ENCODE measurements at regions not wholly inside any gene's neighbourhood (a gene's known extent, or its start where the extent isn't known, plus 50 kb on each side); places are given as distances from the start of the nearest gene placed in this dataset.

DNA sequence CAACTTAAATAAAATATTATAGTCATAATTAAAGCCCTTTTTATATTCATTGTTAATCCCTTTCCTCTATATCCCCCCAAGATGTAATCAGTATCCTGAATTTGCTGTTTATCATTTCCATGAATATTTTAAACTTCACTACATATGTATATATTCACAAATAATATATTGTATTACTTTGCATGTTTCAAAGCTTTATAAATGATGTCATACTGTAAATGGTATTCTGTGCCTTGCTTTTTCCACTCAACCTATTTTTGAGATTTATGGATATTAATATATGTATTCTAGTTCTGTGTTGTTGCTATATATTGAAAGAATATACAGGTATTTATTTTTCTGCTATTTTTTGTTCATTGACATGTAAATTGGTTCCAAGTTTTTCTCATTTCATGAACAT lies 173.1 kb downstream of the CCDC71L start:
- Mint-ChIP-seq H3K27me3 (ENCODE audit: low read depth in 3 of 3) (peaks cover 0 to 2% (median 0%) of the 10 kb centered on the region in 3 donors), H3K36me3 (no peaks in the 10 kb centered on the region), H3K27ac (no peak overlapping the region), H3K4me3 (no peak overlapping the region), H3K4me1 (peaks cover 12% of the 10 kb centered on the region), H3K9me3 (peaks cover 0 to 13% (median 4%) of the 10 kb centered on the region in 7 donors)
- no peak overlapping the region for H3K4me2 ChIP-seq (replicated peaks; ENCODE audit: extremely low read depth, low read length, poor library complexity, severe bottlenecking)
- H3K27me3 ChIP-seq (ENCODE audit: control insufficient read depth in 2 of 2, insufficient read depth in 2 of 2, low read length in 2 of 2), result no peaks in the 10 kb centered on the region
- H4K20me1 ChIP-seq (ENCODE audit: insufficient read depth, low read length), result no peaks in the 10 kb centered on the region
- peaks cover 0 to 4% of the 10 kb centered on the region in 2 donors for H3K4me1 ChIP-seq (ENCODE audit: control insufficient read depth in 1 of 2, insufficient read depth in 2 of 2, low read length in 2 of 2)
- H3K9ac ChIP-seq (ENCODE audit: insufficient read depth, low read length, poor library complexity, severe bottlenecking), result no peak overlapping the region
- H3K79me2 ChIP-seq (ENCODE audit: insufficient read depth, low read length), result no peaks in the 10 kb centered on the region
- no peak overlapping the region for H3K27ac ChIP-seq (ENCODE audit: low read depth in 1 of 2, low read length in 2 of 2)
- intact Hi-C loops (cut with micrococcal nuclease), result no loop called here
- TF ChIP-seq, protein P1, sequence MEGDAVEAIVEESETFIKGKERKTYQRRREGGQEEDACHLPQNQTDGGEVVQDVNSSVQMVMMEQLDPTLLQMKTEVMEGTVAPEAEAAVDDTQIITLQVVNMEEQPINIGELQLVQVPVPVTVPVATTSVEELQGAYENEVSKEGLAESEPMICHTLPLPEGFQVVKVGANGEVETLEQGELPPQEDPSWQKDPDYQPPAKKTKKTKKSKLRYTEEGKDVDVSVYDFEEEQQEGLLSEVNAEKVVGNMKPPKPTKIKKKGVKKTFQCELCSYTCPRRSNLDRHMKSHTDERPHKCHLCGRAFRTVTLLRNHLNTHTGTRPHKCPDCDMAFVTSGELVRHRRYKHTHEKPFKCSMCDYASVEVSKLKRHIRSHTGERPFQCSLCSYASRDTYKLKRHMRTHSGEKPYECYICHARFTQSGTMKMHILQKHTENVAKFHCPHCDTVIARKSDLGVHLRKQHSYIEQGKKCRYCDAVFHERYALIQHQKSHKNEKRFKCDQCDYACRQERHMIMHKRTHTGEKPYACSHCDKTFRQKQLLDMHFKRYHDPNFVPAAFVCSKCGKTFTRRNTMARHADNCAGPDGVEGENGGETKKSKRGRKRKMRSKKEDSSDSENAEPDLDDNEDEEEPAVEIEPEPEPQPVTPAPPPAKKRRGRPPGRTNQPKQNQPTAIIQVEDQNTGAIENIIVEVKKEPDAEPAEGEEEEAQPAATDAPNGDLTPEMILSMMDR (IDR thresholded peaks at IDR 0.05), result no peak
- H3K9me3 ChIP-seq (replicated peaks in 1 of 2; ENCODE audit: control insufficient read depth in 1 of 2, insufficient read depth in 1 of 2, low read length in 2 of 2), result peaks cover 6 to 9% of the 10 kb centered on the region in 2 donors
- no peaks in the 10 kb centered on the region for H3K36me3 ChIP-seq (replicated peaks in 1 of 2; ENCODE audit: control insufficient read depth in 1 of 2, insufficient read depth in 2 of 2, low read length in 2 of 2)
- no peak for DNase-seq
- H2AFZ ChIP-seq (ENCODE audit: insufficient read depth, low read depth, low read length, poor library complexity, severe bottlenecking), result no peak overlapping the region
- no peak overlapping the region for H3K4me3 ChIP-seq (replicated peaks in 1 of 3; ENCODE audit: low read depth in 2 of 3, low read length in 3 of 3)

DNA sequence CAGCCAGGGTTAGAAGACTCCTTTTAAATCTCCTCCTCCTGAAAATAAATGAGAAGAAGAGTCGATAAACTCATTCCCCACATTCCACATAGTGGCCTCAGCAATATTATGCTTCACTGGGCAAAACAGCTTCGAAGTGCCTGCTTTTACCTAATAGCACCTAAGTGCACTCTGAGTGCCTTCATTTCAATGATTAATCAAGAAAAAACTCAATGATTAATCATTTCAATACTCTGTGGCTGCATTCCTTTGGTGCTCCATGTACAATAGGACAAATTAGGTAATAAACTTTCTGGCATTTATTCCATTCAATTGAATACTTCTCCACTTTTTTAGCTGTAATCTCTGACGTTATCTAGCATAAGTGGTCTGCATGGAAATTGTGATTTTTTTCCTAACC lies 174.6 kb downstream of the CCDC71L start:
- no peak overlapping the region for H3K4me3 ChIP-seq (replicated peaks in 1 of 3; ENCODE audit: low read depth in 2 of 3, low read length in 3 of 3)
- peaks cover 0 to 2% of the 10 kb centered on the region in 2 donors for H3K4me1 ChIP-seq (ENCODE audit: control insufficient read depth in 1 of 2, insufficient read depth in 2 of 2, low read length in 2 of 2)
- intact Hi-C loops (cut with micrococcal nuclease), result no loop called here
- H3K36me3 ChIP-seq (replicated peaks in 1 of 2; ENCODE audit: control insufficient read depth in 1 of 2, insufficient read depth in 2 of 2, low read length in 2 of 2), result no peaks in the 10 kb centered on the region
- H3K9ac ChIP-seq (ENCODE audit: insufficient read depth, low read length, poor library complexity, severe bottlenecking), result no peak overlapping the region
- peaks cover 0 to 14% (median 4%) of the 10 kb centered on the region in 7 donors for H3K9me3 Mint-ChIP-seq
- H2AFZ ChIP-seq (ENCODE audit: insufficient read depth, low read depth, low read length, poor library complexity, severe bottlenecking), result no peak overlapping the region
- 100% methylated on average over 2 of the region's 3 CpGs for WGBS (ENCODE audit: insufficient coverage)
- H3K9me3 ChIP-seq (replicated peaks in 1 of 2; ENCODE audit: control insufficient read depth in 1 of 2, insufficient read depth in 1 of 2, low read length in 2 of 2), result peaks cover 6 to 9% of the 10 kb centered on the region in 2 donors
- H3K4me3 Mint-ChIP-seq, result no peak overlapping the region
- H3K4me2 ChIP-seq (replicated peaks; ENCODE audit: extremely low read depth, low read length, poor library complexity, severe bottlenecking), result no peak overlapping the region
- DNase-seq, result no peak
- no peaks in the 10 kb centered on the region for H3K36me3 Mint-ChIP-seq
- no peaks in the 10 kb centered on the region for H3K79me2 ChIP-seq (ENCODE audit: insufficient read depth, low read length)
- H3K27ac ChIP-seq (ENCODE audit: low read depth in 1 of 2, low read length in 2 of 2), result no peak overlapping the region
- no peaks in the 10 kb centered on the region for H3K27me3 Mint-ChIP-seq (ENCODE audit: low read depth in 3 of 3)
- H3K27ac Mint-ChIP-seq, result no peak overlapping the region
- H4K20me1 ChIP-seq (ENCODE audit: insufficient read depth, low read length), result no peaks in the 10 kb centered on the region
- H3K27me3 ChIP-seq (ENCODE audit: control insufficient read depth in 2 of 2, insufficient read depth in 2 of 2, low read length in 2 of 2), result no peaks in the 10 kb centered on the region
- TF ChIP-seq, protein P1 (IDR thresholded peaks at IDR 0.05), result no peak
- H3K4me1 Mint-ChIP-seq, result peaks cover 11% of the 10 kb centered on the region
